Esophagus muscularis mucosa (tissue), 3 donors: ENCODE measurements at regions not wholly inside any gene's neighbourhood (a gene's known extent, or its start where the extent isn't known, plus 50 kb on each side); places are given as distances from the start of the nearest gene placed in this dataset.

ENCODE experiments used
- CTCF ChIP-seq, 3 experiments: fragments of 200-600 bp in 2 of 3; fragments of 450-650 bp in 1 of 3; sonication (generic) in 2 of 3; IDR thresholded peaks; one replicate each; pipeline ENCODE4 v1.5.1; 2017 to 2019; ENCODE audit warnings: antibody characterized with exemption in 3 of 3, mild to moderate bottlenecking in 2 of 3, moderate library complexity in 1 of 3
- POLR2A ChIP-seq: fragments of 450-650 bp; IDR thresholded peaks from one replicate; pipeline ENCODE4 v1.6.1; 2017; ENCODE audit warnings: antibody characterized with exemption, moderate library complexity, mild to moderate bottlenecking, low read depth

- no peak for TF ChIP-seq CTCF (IDR thresholded peaks at IDR 0.05)
- no peak for TF ChIP-seq POLR2A
These were observed 59.6 kb upstream of the CDH4 start for GRCh38 chr20:61192337-61192950.
